K562 (cell line): ENCODE measurements at regions not wholly inside any gene's neighbourhood (a gene's known extent, or its start where the extent isn't known, plus 50 kb on each side); places are given as distances from the start of the nearest gene placed in this dataset.

Source experiments
- ATAC-seq: fragments of 200-7000 bp; cut with Tn5 transposase; 3 replicates; pipeline ENCODE4 v1.9.1; 2020; ENCODE audit warnings: moderate library complexity
- BruUV-seq: library from RNA; stranded (reverse); fragments of 400-500 nt; replicated peaks from 2 replicates; lab custom pipeline; 2021; lab: Mats Ljungman, UMichigan
- CTCF ChIA-PET: fragments of 300-600 bp; formaldehyde crosslinking; extraction: SDS; loops from one replicate; lab custom pipeline; 2021; ENCODE audit warnings: low intra/inter-chr PET ratio; lab: Yijun Ruan, JAX
- POLR2A ChIA-PET: fragments of 300-600, 350-650 bp; sonication (Branson Sonifier 250); formaldehyde crosslinking; extraction: SDS; loops from one replicate; lab custom pipeline; 2021; ENCODE audit warnings: antibody characterized with exemption, inconsistent platforms; lab: Yijun Ruan, JAX
- DNase-seq, 4 experiments: peaks; one replicate each; pipeline versions ENCODE4 v3.0.0 to v3.0.0-alpha.2; 2011 to 2018; ENCODE audit warnings: low spot score in 3 of 4, mixed read lengths in 3 of 4; ENCODE audit errors: extremely low read depth in 1 of 4
- FAIRE-seq: peaks from 2 replicates; lab custom pipeline; 2011; peaks lifted over from hg19 to GRCh38; lab: Jason Lieb, UNC
- H2AFZ ChIP-seq: 2 replicates; pipeline ENCODE4 v1.6.0; 2011; ENCODE audit warnings: low read depth, low read length, control low read depth, inconsistent platforms
- H3K27ac ChIP-seq: fragments of 200-600 bp; 3 replicates; pipeline ENCODE4 v1.8.0; 2011; ENCODE audit warnings: low read depth, mild to moderate bottlenecking, control low read depth, inconsistent platforms, low read length, moderate library complexity, mixed read lengths; ENCODE audit errors: extremely low read depth
- H3K27me3 ChIP-seq, 2 experiments: fragments of 300-600 bp in 1 of 2; 2 replicates in 1 of 2; 3 replicates in 1 of 2; pipeline versions ENCODE4 v1.6.0 to v1.8.0; 2011; ENCODE audit warnings: inconsistent platforms in 2 of 2, low read length in 2 of 2, mild to moderate bottlenecking in 1 of 2, mixed read lengths in 1 of 2, moderate library complexity in 1 of 2; ENCODE audit not compliant: control insufficient read depth in 2 of 2, insufficient read depth in 2 of 2
- H3K36me3 ChIP-seq: fragments of 300-600 bp; 3 replicates; pipeline ENCODE4 v1.8.0; 2011; ENCODE audit warnings: mild to moderate bottlenecking, low read length, inconsistent platforms; ENCODE audit not compliant: control insufficient read depth, insufficient read depth
- H3K4me1 ChIP-seq, 2 experiments: fragments of 200-600 bp in 1 of 2; replicated peaks in 1 of 2; 2 replicates in 1 of 2; 3 replicates in 1 of 2; pipeline versions ENCODE4 v1.5.1 to v1.8.0; 2011; ENCODE audit warnings: inconsistent platforms in 2 of 2, low read length in 2 of 2, mild to moderate bottlenecking in 1 of 2, mixed read lengths in 1 of 2, moderate library complexity in 1 of 2; ENCODE audit not compliant: control insufficient read depth in 2 of 2, insufficient read depth in 2 of 2
- H3K4me2 ChIP-seq: 2 replicates; pipeline ENCODE4 v1.6.1; 2011; ENCODE audit warnings: low read length, control low read depth, inconsistent platforms, mixed read lengths; ENCODE audit not compliant: insufficient read depth
- H3K4me3 ChIP-seq: fragments of 200-600 bp; sonication (generic), shearing (Covaris generic); 2 replicates; pipeline ENCODE4 v1.5.1; 2016; ENCODE audit warnings: control low read depth, inconsistent platforms
- H3K79me2 ChIP-seq: fragments of 200-600 bp; 3 replicates; pipeline ENCODE4 v1.8.0; 2011; ENCODE audit warnings: low read length, inconsistent platforms; ENCODE audit not compliant: control insufficient read depth, insufficient read depth
- H3K9ac ChIP-seq, 2 experiments: 2 replicates each; pipeline versions ENCODE4 v1.6.0 to v1.6.1; 2011; ENCODE audit warnings: low read depth in 2 of 2, low read length in 2 of 2, control low read depth in 1 of 2, inconsistent platforms in 1 of 2, mild to moderate bottlenecking in 1 of 2, mixed read lengths in 1 of 2; ENCODE audit not compliant: insufficient read depth in 1 of 2
- H3K9me1 ChIP-seq: one replicate; pipeline ENCODE4 v1.6.0; 2011; ENCODE audit warnings: inconsistent platforms, mild to moderate bottlenecking, low read length, moderate library complexity; ENCODE audit not compliant: control insufficient read depth, insufficient read depth
- H3K9me3 ChIP-seq: replicated peaks from 2 replicates; pipeline ENCODE4 v1.5.1; 2011; ENCODE audit warnings: low read depth, low read length, inconsistent platforms; ENCODE audit not compliant: control insufficient read depth, insufficient read depth
- H4K20me1 ChIP-seq: replicated peaks from 2 replicates; pipeline ENCODE4 v1.6.1; 2011; ENCODE audit warnings: low read length, inconsistent platforms, mixed read lengths; ENCODE audit not compliant: control insufficient read depth, insufficient read depth
- CXXC5 ChIP-seq: fragments of 250-450 bp; sonication (Bioruptor Pico); IDR thresholded peaks from 2 replicates; pipeline ENCODE4 v1.8.0; 2022; ENCODE audit warnings: inconsistent platforms, mild to moderate bottlenecking, moderate library complexity
- ETS1 ChIP-seq: conservative IDR thresholded peaks from 2 replicates; pipeline ENCODE4 v1.6.1; 2011; ENCODE audit warnings: low read depth, mild to moderate bottlenecking, low read length; ENCODE audit not compliant: control insufficient read depth
- HMBOX1 ChIP-seq: sonication (generic); IDR thresholded peaks from 2 replicates; pipeline ENCODE4 v1.6.1; 2016
- IRF2 ChIP-seq: sonication (generic); formaldehyde crosslinking; IDR thresholded peaks from 2 replicates; pipeline ENCODE4 v1.8.1; 2022; ENCODE audit warnings: mild to moderate bottlenecking, missing genetic modification reagents
- SAFB ChIP-seq: fragments of 200-400 bp; formaldehyde crosslinking; IDR thresholded peaks from 2 replicates; pipeline ENCODE4 v1.6.1; 2017; ENCODE audit warnings: low read depth, low read length, borderline replicate concordance
- SMARCB1 ChIP-seq: IDR thresholded peaks from 2 replicates; pipeline ENCODE4 v1.6.1; 2011; ENCODE audit warnings: improper control_type of control experiment, low read depth; ENCODE audit not compliant: insufficient read length
- TGIF2 ChIP-seq: sonication (generic); formaldehyde crosslinking; IDR thresholded peaks from 2 replicates; pipeline ENCODE4 v1.8.1; 2022; ENCODE audit warnings: mild to moderate bottlenecking, missing genetic modification reagents, moderate library complexity
- ZNF586 ChIP-seq: fragments of 450-650 bp; formaldehyde crosslinking; conservative IDR thresholded peaks from 2 replicates; pipeline ENCODE4 v1.4.0; 2020; ENCODE audit warnings: mild to moderate bottlenecking, moderate library complexity
- ZNF830 ChIP-seq: fragments of 250-450 bp; sonication (Bioruptor Pico); IDR thresholded peaks from 2 replicates; pipeline ENCODE4 v1.5.0; 2021; ENCODE audit warnings: mild to moderate bottlenecking
- WGBS: fragments of 100-300 bp; shearing (Covaris generic); methylation state at CpG from one replicate; pipeline ENCODE4 v1.1.6; 2016; ENCODE audit warnings: low coverage, mixed read lengths; ENCODE audit not compliant: insufficient coverage; ENCODE audit errors: missing lambda C conversion rate; 5-methylcytosine and 5-hydroxymethylcytosine counted together
- in situ Hi-C: fragments of 300-500 bp; cut with MboI; formaldehyde crosslinking; loops from 4 replicates; pipeline ENCODE4 v1.15.0; 2018; ENCODE audit warnings: inconsistent platforms, mixed read lengths
- intact Hi-C: fragments of 100-400 bp; cut with micrococcal nuclease; formaldehyde crosslinking; loops from 2 replicates; pipeline ENCODE4 v1.14.2; 2022

- POLR2A ChIA-PET = no interaction called here
- Histone ChIP-seq H3K4me1 (no peaks in the 10 kb centered on the region), H3K27me3 (no peaks in the 10 kb centered on the region), H4K20me1 (no peaks in the 10 kb centered on the region), H3K9me3 (no peaks in the 10 kb centered on the region), H3K36me3 (no peaks in the 10 kb centered on the region), H3K27ac (no peak overlapping the region), H3K9ac (no peak overlapping the region), H3K4me2 (no peak overlapping the region), H2AFZ (no peak overlapping the region), H3K4me3 (no peak overlapping the region), H3K9me1 (no peaks in the 10 kb centered on the region), H3K79me2 (no peaks in the 10 kb centered on the region)
- BruUV-seq = no TSS peak
- ATAC-seq (no peak), FAIRE-seq (no peak), DNase-seq (no peak)
- in situ Hi-C loops (no loop called here), intact Hi-C loops (no loop called here)
- CTCF ChIA-PET = no interaction called here
- WGBS = 0% methylated on average over 2 of the region's 2 CpGs
- TF ChIP-seq HMBOX1 (no peak), SAFB (no peak), ETS1 (no peak), CXXC5 (CRISPR knock-in tag) (no peak), SMARCB1 (no peak), ZNF586 (CRISPR knock-in tag) (no peak), TGIF2 (CRISPR knock-in tag) (no peak), ZNF830 (no peak), IRF2 (CRISPR knock-in tag) (no peak)
Observed at GRCh38 chr4:117654079-117654478, 380.2 kb upstream of the NDST3 start.
